COLO829 (cell line): ENCODE measurements at regions not wholly inside any gene's neighbourhood (a gene's known extent, or its start where the extent isn't known, plus 50 kb on each side); places are given as distances from the start of the nearest gene placed in this dataset.

Experiments
- DNase-seq: peaks from one replicate; pipeline ENCODE4 v3.0.0; 2012; ENCODE audit warnings: low spot score

- no peak for DNase-seq
Measured at GRCh38 chr2:2993172-2993692, 384.4 kb downstream of the EIPR1 start.

- DNase-seq: no peak
Measured at GRCh38 chr2:2992634-2993033, 385.0 kb downstream of the EIPR1 start.

- no peak for DNase-seq
Measured at GRCh38 chr2:2985020-2985419, 392.6 kb downstream of the EIPR1 start.

DNA sequence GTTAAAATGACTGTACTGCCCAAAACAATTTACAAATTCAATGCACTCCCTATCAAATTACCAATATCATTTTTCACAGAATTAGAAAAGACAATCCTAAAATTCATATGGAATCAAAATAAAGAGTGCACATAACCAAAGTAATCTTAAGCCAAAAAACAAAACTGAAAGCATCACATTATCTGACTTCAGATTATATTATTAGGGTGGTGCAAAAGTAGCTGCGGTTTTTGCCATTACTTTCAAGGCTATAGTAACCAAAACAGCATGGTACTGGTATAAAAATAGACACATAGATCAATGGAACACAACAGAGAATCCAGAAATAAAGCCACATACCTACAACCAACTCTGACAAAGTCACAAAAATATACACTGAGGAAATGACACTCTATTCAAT lies 396.6 kb downstream of the EIPR1 start:
- DNase-seq: no peak

DNA sequence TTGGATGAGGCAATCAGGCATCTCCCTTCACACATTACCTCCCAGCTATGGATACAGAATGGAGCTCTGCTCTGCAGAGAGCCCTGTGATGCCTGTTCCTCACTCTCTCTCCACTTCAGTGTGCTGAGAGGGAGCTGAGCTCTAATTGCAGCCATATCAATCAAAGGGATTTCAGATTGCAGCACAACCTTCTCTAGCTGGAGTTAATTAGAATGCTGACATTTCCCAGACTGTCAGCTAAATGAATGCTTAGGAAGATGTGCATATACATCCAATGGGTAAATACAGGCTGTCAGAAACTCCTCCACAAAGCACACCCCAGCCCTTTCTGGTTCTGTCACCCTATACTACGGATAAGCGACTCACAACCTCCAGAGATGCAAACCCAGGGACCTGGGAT lies 402.6 kb downstream of the EIPR1 start:
- no peak for DNase-seq

- DNase-seq: no peak
Measured at GRCh38 chr2:2960441-2961133, 417.0 kb downstream of the EIPR1 start.

DNA sequence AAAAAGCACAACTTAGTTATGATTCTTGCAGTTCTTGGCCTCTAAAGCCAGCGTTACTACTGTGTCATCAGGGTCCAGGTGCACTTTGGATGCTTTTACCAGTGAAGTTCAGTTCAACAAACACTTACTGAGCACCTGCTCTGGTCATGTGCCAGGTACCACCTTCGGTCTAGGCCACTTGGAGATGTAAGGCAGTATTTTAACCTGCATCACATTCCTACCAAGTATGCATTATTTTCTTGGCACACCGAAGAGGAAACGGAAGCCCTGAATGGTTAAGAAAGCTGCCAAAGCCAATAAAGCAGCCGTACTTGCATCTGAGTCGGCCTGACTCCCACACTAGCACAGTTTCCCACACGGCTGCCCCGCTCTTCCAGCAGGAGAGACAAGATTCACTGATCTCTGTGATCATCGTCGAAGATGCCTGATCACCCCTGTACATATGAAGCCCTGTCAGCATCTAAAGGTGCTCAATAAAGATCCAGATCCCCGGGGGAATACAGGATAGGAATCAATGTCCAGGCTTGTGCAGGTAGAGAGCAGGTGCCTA lies 427.1 kb downstream of the EIPR1 start:
- DNase-seq: no peak

GRCh38 chr2:2947406-2947805 lies 430.2 kb downstream of the EIPR1 start:
- no peak for DNase-seq

- no peak for DNase-seq
Measured at GRCh38 chr2:2942906-2943305, 434.7 kb downstream of the EIPR1 start.

DNA sequence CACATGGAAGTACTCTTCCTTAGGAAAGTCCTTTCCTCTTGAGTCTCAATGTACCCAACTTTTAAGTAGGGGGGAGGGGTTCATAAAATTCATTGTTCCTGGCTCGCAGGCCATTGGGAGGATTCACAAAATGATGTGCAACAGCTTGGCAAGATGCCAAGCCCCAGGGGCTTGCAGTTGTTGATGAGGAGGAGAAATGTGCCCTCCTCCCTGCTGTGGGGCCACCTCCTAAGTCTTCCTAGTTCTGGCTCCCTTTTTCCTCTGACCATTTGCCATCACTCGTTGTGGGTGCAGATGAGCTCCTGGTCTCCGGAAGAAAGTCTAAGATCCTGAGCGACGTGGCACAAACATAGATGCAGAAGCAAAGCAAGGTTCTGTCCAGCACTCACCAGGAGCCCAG lies 435.4 kb downstream of the EIPR1 start:
- no peak for DNase-seq

- DNase-seq: no peak
Measured at GRCh38 chr2:2941205-2941604, 436.4 kb downstream of the EIPR1 start.

- no peak for DNase-seq
Measured at GRCh38 chr2:2940702-2941101, 436.9 kb downstream of the EIPR1 start.

DNA sequence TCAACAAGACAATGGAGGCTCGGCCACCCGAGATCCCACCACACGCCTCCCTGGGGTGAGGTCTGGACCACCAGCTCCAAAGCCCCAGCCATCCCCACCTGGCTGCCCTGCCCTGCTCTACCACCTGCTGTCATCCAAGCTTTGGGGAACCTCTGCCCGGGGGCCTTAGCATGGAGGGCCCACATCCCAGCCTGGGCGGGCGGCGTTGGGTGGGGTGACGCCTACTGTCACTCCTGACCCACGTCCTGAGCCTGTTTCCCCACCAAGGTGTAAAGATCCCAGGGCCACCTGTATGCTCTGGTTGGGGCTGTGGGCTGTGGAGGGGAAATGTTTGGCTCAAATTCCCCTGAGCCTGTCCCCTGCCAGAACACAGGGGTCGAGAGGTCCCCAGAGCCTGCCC lies 437.6 kb downstream of the EIPR1 start:
- DNase-seq: no peak

DNA sequence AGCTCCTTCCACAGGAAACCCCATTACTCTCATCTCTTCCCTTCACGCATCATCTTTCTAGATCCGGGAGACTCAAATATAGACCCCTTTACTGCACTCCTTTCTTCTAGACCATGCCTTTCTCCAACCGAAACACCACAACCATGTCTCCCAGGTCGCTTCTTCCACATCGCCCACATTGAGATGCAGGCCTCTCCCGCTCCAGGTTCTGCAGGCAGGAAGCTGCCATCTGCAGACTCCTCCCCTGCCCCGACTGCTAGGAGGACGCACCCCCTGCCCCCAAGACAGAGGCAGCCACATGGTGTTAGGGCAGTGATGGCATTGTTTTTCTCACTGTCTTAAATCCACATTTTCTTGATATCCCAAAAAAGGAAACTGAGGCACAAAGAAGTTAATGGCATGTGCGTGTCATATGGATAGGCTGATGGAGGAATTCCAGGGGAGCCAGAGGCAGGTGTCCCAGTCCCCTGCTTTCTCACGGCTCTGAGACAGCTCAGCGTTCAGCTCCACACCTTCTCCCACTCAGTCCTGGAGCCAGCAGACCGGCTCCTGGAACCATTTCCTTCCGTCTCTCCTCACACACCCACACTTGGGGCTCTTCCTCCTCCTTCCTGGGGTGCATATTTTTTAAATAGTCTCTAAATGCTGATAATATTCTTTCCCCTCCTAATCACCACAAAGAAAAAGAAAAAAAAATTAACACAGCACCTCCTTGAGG lies 438.4 kb downstream of the EIPR1 start:
- DNase-seq: no peak

DNA sequence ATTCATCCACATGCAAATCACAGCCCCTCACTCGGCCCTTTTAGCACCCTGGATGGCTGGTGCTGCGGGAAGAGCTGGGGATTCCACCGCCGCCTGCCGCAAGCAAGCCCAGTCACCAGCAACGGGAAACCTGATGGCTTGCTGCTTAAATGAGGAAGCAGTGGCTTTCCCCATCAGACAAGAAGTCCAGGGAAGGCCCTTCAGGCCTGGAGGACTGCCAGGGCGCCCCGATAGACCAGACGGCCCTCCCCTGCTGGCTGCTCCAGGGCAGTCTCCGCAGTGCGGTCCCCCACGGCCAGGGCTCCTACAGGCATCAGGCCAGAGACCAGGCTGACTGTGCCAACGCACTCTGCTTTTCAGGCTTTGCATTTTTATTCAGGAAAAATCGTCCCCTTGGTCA lies 439.1 kb downstream of the EIPR1 start:
- no peak for DNase-seq

GRCh38 chr2:2935445-2936149 lies 442.0 kb downstream of the EIPR1 start:
- DNase-seq: no peak

DNA sequence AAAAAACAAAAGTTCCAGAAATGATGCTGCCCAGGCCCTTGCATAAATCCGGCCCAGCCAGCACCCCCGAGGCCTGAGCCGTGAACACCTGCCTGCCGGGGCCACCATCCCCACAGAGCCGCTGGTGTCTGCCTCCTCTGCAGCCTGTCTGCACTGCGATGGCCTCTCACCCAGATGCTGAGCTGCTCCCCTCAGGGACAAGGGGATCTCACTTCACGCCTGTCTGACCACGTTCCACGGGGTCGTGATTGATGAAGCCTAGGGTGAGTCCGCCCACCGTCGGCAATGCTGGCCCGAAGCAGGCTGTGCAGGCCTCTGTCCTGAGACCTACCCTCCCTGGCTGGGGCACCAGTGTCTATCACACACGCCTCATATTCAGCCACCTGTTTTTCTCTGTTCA lies 444.2 kb downstream of the EIPR1 start:
- DNase-seq: no peak

GRCh38 chr2:2932692-2933305 lies 444.8 kb downstream of the EIPR1 start:
- no peak for DNase-seq

DNA sequence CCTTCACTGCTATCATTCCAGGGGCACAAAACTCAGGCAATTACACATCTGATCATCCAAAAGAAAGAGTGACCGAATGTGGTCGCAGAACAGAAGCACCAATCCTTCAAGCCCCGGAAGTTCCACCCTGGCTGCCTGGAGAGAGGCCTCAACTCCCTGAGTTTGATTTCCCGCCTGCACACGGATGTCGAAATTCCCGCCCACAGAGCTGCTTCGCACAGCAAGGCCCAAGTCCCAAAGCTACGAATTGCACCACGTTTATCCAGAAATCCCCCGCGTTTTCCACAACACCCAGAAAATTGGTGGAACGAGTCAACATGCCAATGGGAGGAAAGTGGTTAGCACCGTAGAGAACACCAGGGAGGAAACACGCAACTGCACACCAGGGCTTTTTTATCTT lies 445.4 kb downstream of the EIPR1 start:
- no peak for DNase-seq

DNA sequence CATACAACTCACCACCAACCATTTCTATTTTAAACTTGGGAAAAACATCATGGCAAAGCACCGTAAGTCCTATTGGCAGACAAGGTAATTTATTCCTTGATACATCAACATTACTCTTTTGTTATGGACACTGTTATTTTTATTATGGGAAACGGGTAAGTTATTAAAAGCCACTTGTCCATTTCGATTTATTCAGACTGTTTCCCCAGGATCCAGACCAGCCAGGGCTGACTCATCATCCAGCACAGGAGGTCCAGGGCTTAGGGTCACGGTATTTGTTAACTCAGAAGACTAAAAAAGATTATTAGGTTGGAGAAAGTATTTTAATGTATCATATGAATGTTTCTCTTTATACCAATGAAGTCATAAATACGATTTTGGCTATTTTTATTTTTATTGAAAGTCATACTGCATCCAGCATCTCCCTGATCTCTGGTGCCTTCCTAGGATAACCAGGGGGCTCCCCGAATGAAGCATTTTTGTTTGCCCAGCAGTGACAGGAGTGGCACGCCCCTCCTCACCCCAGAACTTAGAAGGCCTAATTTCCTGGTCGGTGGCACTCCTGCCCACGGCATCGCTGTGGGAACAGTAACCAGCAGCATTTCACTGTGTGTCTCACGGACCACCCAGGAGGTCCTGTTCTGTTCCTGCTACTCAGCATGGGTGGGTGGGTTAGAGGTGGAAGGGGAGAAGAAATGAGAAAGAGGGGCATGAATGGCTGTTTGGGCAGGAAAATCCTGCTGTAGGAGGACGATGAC lies 446.1 kb downstream of the EIPR1 start:
- no peak for DNase-seq

DNA sequence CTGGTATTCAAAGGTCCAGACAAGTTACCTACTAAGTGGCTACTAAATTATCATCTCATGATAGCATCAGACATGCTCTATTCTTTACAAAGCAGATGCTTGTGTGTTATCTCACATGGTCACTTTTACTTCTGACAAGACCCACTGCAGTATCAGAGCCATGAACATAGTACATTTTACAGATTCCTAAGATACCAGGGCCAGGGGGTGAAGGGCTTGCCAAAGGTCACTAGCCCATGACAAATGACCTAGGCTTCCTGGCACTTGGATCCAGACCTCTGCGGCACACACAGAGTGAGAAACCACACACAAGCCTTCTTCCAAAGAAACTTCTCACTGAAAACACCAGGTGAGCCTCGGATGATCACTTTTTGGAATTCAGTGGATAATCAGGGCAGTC lies 446.8 kb downstream of the EIPR1 start:
- no peak for DNase-seq

DNA sequence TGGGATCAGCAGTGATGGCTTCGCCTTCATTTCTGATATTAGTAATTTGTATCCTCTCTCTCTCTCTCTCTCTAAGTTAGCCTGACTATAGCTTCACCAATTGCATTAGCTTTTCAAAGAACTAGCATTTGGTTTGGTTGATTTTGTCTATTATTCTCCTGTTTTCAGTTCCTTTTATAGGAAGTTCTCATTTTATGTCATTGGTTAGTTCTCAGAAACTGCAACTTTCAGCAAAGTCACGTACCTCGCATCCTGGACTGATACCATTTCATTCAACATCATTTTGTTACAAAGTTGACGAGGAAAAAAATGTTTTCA lies 450.8 kb downstream of the EIPR1 start:
- no peak for DNase-seq
